IMR-90 (cell line): ENCODE measurements at regions not wholly inside any gene's neighbourhood (a gene's known extent, or its start where the extent isn't known, plus 50 kb on each side); places are given as distances from the start of the nearest gene placed in this dataset.

Experiments
- ATAC-seq: fragments of 200-7000 bp; cut with Tn5 transposase; 2 replicates; pipeline ENCODE4 v1.9.1; 2020; ENCODE audit warnings: low read depth, mild to moderate bottlenecking, moderate library complexity
- BruUV-seq: library from RNA; stranded (reverse); fragments of 400-500 nt; replicated peaks from 2 replicates; lab custom pipeline; 2021; lab: Mats Ljungman, UMichigan
- CTCF ChIA-PET: fragments of 300-600 bp; formaldehyde crosslinking; extraction: SDS; loops from one replicate; lab custom pipeline; 2021; ENCODE audit warnings: antibody characterized with exemption; lab: Yijun Ruan, JAX
- POLR2A ChIA-PET: fragments of 300-600 bp; sonication (Branson Sonifier 250); formaldehyde crosslinking; loops from one replicate; lab custom pipeline; 2022; ENCODE audit warnings: antibody characterized with exemption; ENCODE audit not compliant: unreplicated experiment; lab: Charles Lee
- DNase-seq: peaks from one replicate; pipeline ENCODE4 v3.0.0; 2013
- H2AFZ ChIP-seq: replicated peaks from 2 replicates; pipeline ENCODE3; 2013; ENCODE audit warnings: low read length, mild to moderate bottlenecking; ENCODE audit not compliant: poor library complexity
- H2AK5ac ChIP-seq: 2 replicates; pipeline ENCODE4 v1.6.1; 2013; ENCODE audit warnings: low read depth, low read length, inconsistent platforms
- H2AK9ac ChIP-seq: replicated peaks from 2 replicates; pipeline ENCODE3; 2013; ENCODE audit warnings: mild to moderate bottlenecking, low read depth, low read length, moderate library complexity; ENCODE audit not compliant: poor library complexity
- H2BK120ac ChIP-seq: 2 replicates; pipeline ENCODE4 v1.6.1; 2013; ENCODE audit warnings: low read depth, low read length, inconsistent platforms
- H2BK15ac ChIP-seq: 3 replicates; pipeline ENCODE4 v1.6.1; 2013; ENCODE audit warnings: low read depth, low read length, inconsistent platforms
- H2BK20ac ChIP-seq: 2 replicates; pipeline ENCODE4 v1.6.1; 2013; ENCODE audit warnings: low read depth, mild to moderate bottlenecking, inconsistent platforms, low read length, moderate library complexity
- H2BK5ac ChIP-seq: 2 replicates; pipeline ENCODE4 v1.6.1; 2013; ENCODE audit warnings: mild to moderate bottlenecking, low read depth, low read length, inconsistent platforms; ENCODE audit not compliant: poor library complexity, severe bottlenecking
- H3K14ac ChIP-seq: replicated peaks from 2 replicates; pipeline ENCODE4 v1.6.1; 2013; ENCODE audit warnings: low read depth, low read length, inconsistent platforms
- H3K18ac ChIP-seq: 2 replicates; pipeline ENCODE4 v1.6.1; 2013; ENCODE audit warnings: low read depth, low read length, control low read depth
- H3K23ac ChIP-seq: 2 replicates; pipeline ENCODE4 v1.6.1; 2013; ENCODE audit warnings: low read depth, low read length, inconsistent platforms
- H3K27ac ChIP-seq: 2 replicates; pipeline ENCODE4 v1.5.1; 2013; ENCODE audit warnings: mild to moderate bottlenecking, control low read depth, low read length; ENCODE audit not compliant: insufficient read depth
- H3K27me3 ChIP-seq: 2 replicates; pipeline ENCODE4 v1.6.1; 2013; ENCODE audit warnings: low read length; ENCODE audit not compliant: control insufficient read depth, insufficient read depth
- H3K36me3 ChIP-seq: 2 replicates; pipeline ENCODE4 v1.6.1; 2013; ENCODE audit warnings: low read length, mixed read lengths; ENCODE audit not compliant: control insufficient read depth, insufficient read depth
- H3K4ac ChIP-seq: 2 replicates; pipeline ENCODE4 v1.6.1; 2013; ENCODE audit warnings: low read depth, low read length, inconsistent platforms
- H3K4me1 ChIP-seq: 2 replicates; pipeline ENCODE4 v1.6.1; 2013; ENCODE audit warnings: low read length, mixed read lengths; ENCODE audit not compliant: control insufficient read depth, insufficient read depth
- H3K4me2 ChIP-seq: 2 replicates; pipeline ENCODE4 v1.6.1; 2013; ENCODE audit warnings: low read depth, mild to moderate bottlenecking, control low read depth, low read length, moderate library complexity
- H3K4me3 ChIP-seq: 2 replicates; pipeline ENCODE4 v1.5.1; 2013; ENCODE audit warnings: low read depth, mild to moderate bottlenecking, control low read depth, low read length, moderate library complexity; ENCODE audit not compliant: insufficient read depth
- H3K56ac ChIP-seq: 2 replicates; pipeline ENCODE4 v1.6.1; 2013; ENCODE audit warnings: low read length, inconsistent platforms; ENCODE audit not compliant: insufficient read depth; ENCODE audit errors: extremely low read depth
- H3K79me1 ChIP-seq, 2 experiments: 2 replicates each; pipeline ENCODE4 v1.6.1; 2013; ENCODE audit warnings: low read length in 2 of 2, inconsistent platforms in 1 of 2, low read depth in 1 of 2
- H3K9ac ChIP-seq: 2 replicates; pipeline ENCODE4 v1.6.1; 2013; ENCODE audit warnings: low read depth, low read length, control low read depth
- H3K9me1 ChIP-seq: 2 replicates; pipeline ENCODE4 v1.6.1; 2013; ENCODE audit warnings: low read length, inconsistent platforms; ENCODE audit not compliant: insufficient read depth
- H3K9me3 ChIP-seq: 2 replicates; pipeline ENCODE4 v1.6.1; 2013; ENCODE audit warnings: low read length; ENCODE audit not compliant: control insufficient read depth, insufficient read depth
- H4K20me1 ChIP-seq: 2 replicates; pipeline ENCODE4 v1.6.1; 2013; ENCODE audit warnings: low read length, inconsistent platforms; ENCODE audit not compliant: insufficient read depth
- H4K5ac ChIP-seq: 2 replicates; pipeline ENCODE4 v1.6.1; 2013; ENCODE audit warnings: mild to moderate bottlenecking, low read depth, low read length, control low read depth
- H4K8ac ChIP-seq, 2 experiments: 2 replicates each; pipeline ENCODE4 v1.6.1; 2013; ENCODE audit warnings: low read depth in 2 of 2, low read length in 2 of 2, control low read depth in 1 of 2, inconsistent platforms in 1 of 2
- H4K91ac ChIP-seq: 2 replicates; pipeline ENCODE4 v1.6.1; 2013; ENCODE audit warnings: low read depth, low read length, inconsistent platforms; ENCODE audit not compliant: insufficient read depth
- CEBPB ChIP-seq: IDR thresholded peaks from 2 replicates; pipeline ENCODE4 v1.6.1; 2012; ENCODE audit warnings: low read depth, low read length, improper control_type of control experiment
- CHD1 ChIP-seq: IDR thresholded peaks from 2 replicates; pipeline ENCODE4 v1.6.1; 2012; ENCODE audit warnings: low read depth, low read length, improper control_type of control experiment
- MAZ ChIP-seq: IDR thresholded peaks from 2 replicates; pipeline ENCODE4 v1.6.1; 2012; ENCODE audit warnings: low read depth, mild to moderate bottlenecking, low read length, improper control_type of control experiment, moderate library complexity, borderline replicate concordance
- NFE2L2 ChIP-seq: fragments of 150-350 bp; IDR thresholded peaks from 2 replicates; pipeline ENCODE4 v1.6.1; 2016; ENCODE audit warnings: low read depth, mild to moderate bottlenecking, low read length
- SMC3 ChIP-seq: fragments of 150-350 bp; IDR thresholded peaks from 2 replicates; pipeline ENCODE4 v1.6.1; 2016; ENCODE audit warnings: low read depth, mild to moderate bottlenecking, antibody characterized with exemption, low read length, moderate library complexity
- WGBS, 2 experiments: methylation state at CpG; one replicate each; pipeline versions ENCODE4 v1.1.5 to v1.1.7; 2013; ENCODE audit warnings: missing lambda C conversion rate in 2 of 2; ENCODE audit not compliant: insufficient read length in 1 of 2; ENCODE audit errors: extremely low coverage in 2 of 2; 5-methylcytosine and 5-hydroxymethylcytosine counted together
- dilution Hi-C: fragments of 300-500 bp; cut with HindIII; formaldehyde crosslinking; loops from one replicate; pipeline ENCODE4 v1.14.3; 2018; ENCODE audit warnings: low sequenced_read_pairs; ENCODE audit not compliant: unreplicated experiment
- in situ Hi-C: fragments of 300-500 bp; cut with MboI; formaldehyde crosslinking; loops from 3 replicates; pipeline ENCODE4 v1.14.3; 2019; ENCODE audit warnings: low sequenced_read_pairs, inconsistent platforms, mixed read lengths
- intact Hi-C: fragments of 100-400 bp; cut with micrococcal nuclease; formaldehyde crosslinking; loops from 2 replicates; pipeline ENCODE4 v1.10.0; 2022
- TF ChIP-seq, protein P1 (sequence below): conservative IDR thresholded peaks from 2 replicates; pipeline ENCODE4 v1.5.1; 2012; ENCODE audit warnings: mild to moderate bottlenecking, low read depth, low read length, improper control_type of control experiment
- TF ChIP-seq, protein P2 (sequence below): fragments of 150-350 bp; IDR thresholded peaks from 2 replicates; pipeline ENCODE4 v1.6.1; 2017; ENCODE audit warnings: mild to moderate bottlenecking, antibody characterized with exemption, low read length, low read depth

DNA sequence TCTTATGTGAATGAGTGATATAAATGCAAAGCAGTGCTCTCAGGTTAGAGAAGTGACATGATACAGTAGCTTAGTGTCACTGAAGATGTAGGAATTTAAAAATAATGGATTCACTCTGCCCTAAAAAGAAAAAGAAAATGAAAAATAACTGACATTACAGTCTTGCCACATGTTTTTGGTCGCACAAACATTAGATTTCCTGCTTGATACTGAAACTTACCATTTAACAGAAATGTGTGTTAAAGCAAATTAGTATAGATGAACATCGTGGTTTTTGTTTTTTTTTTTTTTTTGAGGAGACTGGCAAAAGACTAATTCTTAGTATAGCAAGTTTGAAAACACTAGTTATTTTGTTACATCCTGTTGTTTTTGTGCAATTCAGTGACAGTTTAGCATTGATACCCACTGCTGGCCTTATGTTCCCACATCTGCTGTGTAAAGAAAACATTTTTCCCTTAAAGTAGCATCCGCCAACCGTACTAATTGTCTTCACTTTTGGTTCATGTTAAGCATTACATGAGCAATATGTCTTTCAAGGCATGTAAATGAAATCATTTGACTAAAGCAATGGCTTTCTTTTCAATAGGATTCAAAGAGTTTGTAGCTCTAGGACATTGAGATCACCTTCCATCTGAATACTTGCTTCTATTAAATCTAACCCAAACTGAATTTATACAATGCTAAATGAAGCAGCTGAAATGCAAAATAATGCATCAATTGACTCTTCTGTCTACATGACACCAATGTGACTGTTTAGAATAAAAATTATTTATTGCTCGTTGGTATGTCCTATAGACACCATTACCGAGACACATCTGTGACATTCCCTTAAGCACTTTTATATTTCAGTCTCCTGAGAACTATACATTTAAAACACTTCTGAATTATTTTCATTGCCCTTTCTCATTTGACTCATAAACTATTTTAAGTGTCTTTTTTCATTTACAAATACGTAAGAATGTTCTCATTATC, 859.1 kb downstream of the MAT2B start:
- intact Hi-C loops (no loop called here), in situ Hi-C loops (no loop called here), dilution Hi-C loops (no loop called here)
- TF ChIP-seq, protein P1, sequence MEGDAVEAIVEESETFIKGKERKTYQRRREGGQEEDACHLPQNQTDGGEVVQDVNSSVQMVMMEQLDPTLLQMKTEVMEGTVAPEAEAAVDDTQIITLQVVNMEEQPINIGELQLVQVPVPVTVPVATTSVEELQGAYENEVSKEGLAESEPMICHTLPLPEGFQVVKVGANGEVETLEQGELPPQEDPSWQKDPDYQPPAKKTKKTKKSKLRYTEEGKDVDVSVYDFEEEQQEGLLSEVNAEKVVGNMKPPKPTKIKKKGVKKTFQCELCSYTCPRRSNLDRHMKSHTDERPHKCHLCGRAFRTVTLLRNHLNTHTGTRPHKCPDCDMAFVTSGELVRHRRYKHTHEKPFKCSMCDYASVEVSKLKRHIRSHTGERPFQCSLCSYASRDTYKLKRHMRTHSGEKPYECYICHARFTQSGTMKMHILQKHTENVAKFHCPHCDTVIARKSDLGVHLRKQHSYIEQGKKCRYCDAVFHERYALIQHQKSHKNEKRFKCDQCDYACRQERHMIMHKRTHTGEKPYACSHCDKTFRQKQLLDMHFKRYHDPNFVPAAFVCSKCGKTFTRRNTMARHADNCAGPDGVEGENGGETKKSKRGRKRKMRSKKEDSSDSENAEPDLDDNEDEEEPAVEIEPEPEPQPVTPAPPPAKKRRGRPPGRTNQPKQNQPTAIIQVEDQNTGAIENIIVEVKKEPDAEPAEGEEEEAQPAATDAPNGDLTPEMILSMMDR = no peak
- TF ChIP-seq CHD1 (no peak), CEBPB (no peak), NFE2L2 (no peak), SMC3 (no peak), MAZ (no peak)
- TF ChIP-seq, protein P2, sequence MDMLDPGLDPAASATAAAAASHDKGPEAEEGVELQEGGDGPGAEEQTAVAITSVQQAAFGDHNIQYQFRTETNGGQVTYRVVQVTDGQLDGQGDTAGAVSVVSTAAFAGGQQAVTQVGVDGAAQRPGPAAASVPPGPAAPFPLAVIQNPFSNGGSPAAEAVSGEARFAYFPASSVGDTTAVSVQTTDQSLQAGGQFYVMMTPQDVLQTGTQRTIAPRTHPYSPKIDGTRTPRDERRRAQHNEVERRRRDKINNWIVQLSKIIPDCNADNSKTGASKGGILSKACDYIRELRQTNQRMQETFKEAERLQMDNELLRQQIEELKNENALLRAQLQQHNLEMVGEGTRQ = no peak
- no peak for ATAC-seq
- Histone ChIP-seq H3K56ac (no peak overlapping the region), H3K23ac (no peak overlapping the region), H3K36me3 (no peaks in the 10 kb centered on the region), H3K79me1 (no peaks in the 10 kb centered on the region), H3K4me2 (no peak overlapping the region), H4K8ac (no peak overlapping the region), H3K9ac (no peak overlapping the region), H4K5ac (no peak overlapping the region), H2BK5ac (no peak overlapping the region), H3K9me1 (no peaks in the 10 kb centered on the region), H4K20me1 (no peaks in the 10 kb centered on the region), H3K4me3 (no peak overlapping the region), H2BK120ac (no peak overlapping the region), H3K4me1 (no peaks in the 10 kb centered on the region; the same call in 1 of the 2 replicates), H3K9me3 (no peaks in the 10 kb centered on the region), H2BK15ac (no peak overlapping the region), H4K91ac (no peak overlapping the region), H2AK5ac (no peak overlapping the region), H2BK20ac (no peak overlapping the region), H3K27me3 (no peaks in the 10 kb centered on the region), H3K4ac (no peak overlapping the region), H3K27ac (no peak overlapping the region), H3K14ac (no peak overlapping the region), H2AK9ac (no peak overlapping the region), H3K18ac (no peak overlapping the region), H2AFZ (no peak overlapping the region)
- POLR2A ChIA-PET = no interaction called here
- WGBS, 2 experiments = no CpG with 5 or more reads among the region's 7 CpGs
- BruUV-seq = no TSS peak
- DNase-seq = no peak
- CTCF ChIA-PET = no interaction called here
